Left renal pelvis (tissue), 4 donors: ENCODE measurements at regions not wholly inside any gene's neighbourhood (a gene's known extent, or its start where the extent isn't known, plus 50 kb on each side); places are given as distances from the start of the nearest gene placed in this dataset.

ENCODE experiments used
- DNase-seq, 4 donors: peaks; one replicate each; pipeline ENCODE4 v3.0.0-alpha.2; 2013; ENCODE audit warnings: low read depth in 4 of 4, low spot score in 3 of 4

GRCh38 chr3:189041482-189042090 lies 130.2 kb upstream of the TPRG1 start:
- DNase-seq, result peak in 3 of 4 donors; percentile 6 to 8 (median 6)

DNA sequence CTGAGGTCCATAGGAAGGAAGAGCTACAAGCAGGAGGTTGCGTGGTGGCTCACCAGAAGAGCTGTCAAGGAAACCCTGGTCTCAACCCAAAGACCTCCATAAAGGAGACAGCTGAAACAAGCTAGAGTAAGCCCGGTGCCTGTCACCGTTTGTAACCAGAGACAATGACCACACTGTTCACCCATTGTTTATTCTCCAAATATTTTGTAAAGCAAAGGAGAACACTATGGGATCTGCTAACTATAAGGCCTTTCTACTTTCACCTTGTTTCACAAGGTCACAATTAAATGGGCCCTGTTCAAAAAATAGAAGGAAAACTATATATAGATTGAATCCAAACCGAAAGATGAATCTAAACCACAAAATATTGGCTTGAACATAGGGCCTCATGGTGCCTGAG lies 128.9 kb upstream of the TPRG1 start:
- DNase-seq, result no peak

GRCh38 chr3:189049458-189050236 lies 122.1 kb upstream of the TPRG1 start:
- no peak for DNase-seq

DNA sequence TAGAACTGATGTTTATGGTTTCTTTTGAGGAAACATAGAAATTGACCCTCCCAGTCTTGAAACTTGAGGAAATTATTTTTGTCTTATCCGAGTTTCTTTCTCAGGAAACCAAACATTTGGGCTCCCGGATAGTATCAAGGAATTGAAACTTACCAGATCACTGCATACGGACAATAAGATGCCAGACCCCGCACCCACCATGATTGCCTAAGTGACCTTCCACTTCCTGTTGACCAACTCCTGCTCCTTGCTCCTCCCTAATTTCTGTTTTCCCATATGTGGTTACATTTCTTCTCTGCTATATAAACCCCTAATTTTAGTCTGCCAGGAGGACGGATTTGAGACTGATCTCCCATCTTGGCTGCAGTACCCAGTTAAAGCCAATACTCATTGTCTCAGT lies 118.4 kb upstream of the TPRG1 start:
- no peak for DNase-seq

GRCh38 chr3:189056646-189057335 lies 115.0 kb upstream of the TPRG1 start:
- no peak for DNase-seq

DNA sequence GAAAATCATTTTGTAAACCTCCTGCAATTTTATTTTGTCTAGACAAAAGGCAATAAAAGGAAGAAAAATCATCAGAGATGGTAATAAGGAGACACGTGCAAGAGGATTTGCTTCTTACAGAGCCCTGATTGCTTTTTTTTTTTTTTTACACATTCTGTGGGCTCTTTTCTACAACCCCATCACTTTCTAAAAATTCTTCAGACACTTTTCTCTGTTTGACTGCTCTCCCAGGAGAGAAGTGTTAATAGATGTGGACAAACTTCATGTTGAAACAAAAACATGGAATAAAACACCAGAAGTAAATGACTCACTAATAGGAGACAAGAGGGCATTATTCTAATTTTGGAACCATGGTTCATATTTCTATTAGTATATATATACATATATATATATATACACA lies 114.4 kb upstream of the TPRG1 start:
- DNase-seq, result no peak

GRCh38 chr3:189058071-189058470 lies 113.7 kb upstream of the TPRG1 start:
- no peak for DNase-seq

DNA sequence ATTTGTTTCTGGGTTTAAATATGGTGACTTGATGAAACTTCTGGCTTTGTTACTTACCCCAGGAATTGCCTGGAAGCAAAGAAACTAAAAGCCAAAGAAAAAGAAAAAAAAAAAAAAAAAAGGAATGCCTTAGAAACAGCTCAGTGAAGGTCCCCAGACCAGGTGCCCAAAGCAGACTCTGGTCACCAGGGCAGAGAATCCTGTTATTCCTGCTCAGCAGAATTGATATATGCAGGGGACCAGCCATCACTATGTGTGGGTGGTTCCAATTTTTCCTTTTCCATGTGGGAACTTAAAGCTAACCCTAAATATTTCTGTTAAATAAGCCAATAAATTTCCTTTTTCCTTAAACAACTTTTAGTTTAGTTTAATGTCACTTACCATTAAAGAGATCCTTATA lies 100.8 kb upstream of the TPRG1 start:
- DNase-seq, result no peak

GRCh38 chr3:189071446-189071845 lies 100.3 kb upstream of the TPRG1 start:
- no peak for DNase-seq

GRCh38 chr3:189076449-189076848 lies 95.3 kb upstream of the TPRG1 start:
- no peak for DNase-seq

- no peak for DNase-seq
These were observed 91.0 kb upstream of the TPRG1 start for GRCh38 chr3:189080745-189081144.

DNA sequence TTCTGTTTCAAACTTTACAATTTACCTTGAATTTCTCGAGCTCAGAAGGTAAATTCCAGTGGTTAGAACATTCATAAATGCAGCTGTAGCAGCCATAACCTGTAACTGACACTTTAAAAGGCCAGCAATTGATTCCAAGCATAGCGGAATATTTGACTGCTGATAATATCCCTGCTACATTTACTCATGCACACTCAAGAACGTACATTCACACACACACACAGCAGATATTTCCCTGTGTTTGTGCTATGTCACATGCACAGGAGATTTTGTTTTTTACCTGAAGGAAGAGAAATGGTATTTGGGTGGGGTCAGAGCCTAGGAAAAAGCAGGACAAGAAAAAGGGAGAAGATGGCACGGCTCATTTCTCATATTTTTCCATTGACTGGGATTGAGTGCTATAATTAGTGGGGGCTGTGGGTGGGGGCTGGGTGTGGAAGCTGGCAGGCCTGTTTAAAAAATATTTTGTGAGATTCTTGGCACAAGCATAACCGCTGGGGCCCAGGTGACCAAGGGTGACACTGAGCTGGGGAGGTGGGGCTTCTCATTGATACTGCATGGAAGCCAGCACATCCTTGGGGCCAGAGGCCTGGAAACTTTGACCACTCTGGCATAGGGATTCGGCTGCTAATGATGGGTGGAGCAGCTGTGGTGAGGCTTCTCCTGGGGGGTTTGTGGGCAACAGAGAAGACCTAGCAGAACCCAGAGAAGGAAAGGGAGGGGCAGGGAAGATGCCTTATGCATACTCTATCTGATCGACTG lies 88.9 kb upstream of the TPRG1 start:
- DNase-seq, result no peak

DNA sequence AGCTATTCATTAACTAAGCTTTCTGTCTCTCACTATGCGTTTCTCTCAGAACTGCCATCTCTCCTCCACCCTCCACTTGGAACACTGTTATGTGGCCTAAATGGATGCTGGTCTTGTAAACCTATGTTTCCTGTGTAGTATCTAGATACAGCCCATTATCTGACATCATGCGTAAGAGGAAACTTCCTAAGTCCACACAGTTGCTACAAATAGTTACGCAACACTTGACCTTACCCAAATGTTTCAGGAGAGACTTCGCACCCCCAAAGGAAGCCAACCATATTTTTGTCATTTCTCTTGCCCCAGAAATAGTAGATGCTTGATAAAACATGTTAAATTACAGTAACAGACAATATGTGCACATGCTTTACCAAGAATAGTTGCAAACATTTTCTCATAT lies 87.2 kb upstream of the TPRG1 start:
- no peak for DNase-seq

DNA sequence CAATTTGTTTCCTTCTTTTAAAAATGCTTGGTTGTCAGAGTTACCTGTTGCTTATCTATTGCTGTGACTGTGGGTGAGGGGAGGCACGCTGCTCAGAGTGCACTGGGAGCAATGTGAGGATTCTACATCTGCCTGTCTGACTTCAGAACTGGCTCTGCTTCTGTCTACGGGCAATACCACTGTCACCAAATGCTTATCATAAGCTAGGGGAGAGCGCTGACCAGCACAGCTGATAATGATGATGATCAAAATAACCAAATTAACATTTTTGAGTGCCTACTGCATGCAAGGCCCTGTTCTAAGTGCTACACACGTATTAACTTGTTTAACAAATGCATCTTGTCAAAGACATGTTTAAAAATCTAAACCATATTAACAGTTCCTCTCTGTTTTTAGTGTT lies 79.2 kb upstream of the TPRG1 start:
- no peak for DNase-seq

GRCh38 chr3:189094539-189094938 lies 77.2 kb upstream of the TPRG1 start:
- no peak for DNase-seq

DNA sequence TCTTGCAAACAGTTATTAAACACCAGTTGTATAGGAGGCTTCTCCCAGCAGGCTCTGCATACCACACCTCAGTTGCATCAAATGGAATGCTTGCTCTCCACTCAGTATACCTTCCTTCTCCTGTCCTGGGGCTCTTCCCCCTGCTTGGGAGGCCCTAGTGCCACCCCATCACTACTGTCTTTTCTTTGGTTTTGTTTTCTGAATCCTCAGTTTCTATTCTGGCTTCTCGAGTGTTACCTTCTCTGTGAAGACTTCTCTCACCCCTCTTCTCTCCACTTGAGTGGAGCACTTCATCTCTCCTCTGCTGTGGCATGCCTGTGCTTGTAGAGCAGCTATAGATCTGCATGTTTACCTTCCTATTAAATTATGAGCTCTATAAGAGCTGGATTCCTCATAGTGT lies 75.7 kb upstream of the TPRG1 start:
- no peak for DNase-seq

DNA sequence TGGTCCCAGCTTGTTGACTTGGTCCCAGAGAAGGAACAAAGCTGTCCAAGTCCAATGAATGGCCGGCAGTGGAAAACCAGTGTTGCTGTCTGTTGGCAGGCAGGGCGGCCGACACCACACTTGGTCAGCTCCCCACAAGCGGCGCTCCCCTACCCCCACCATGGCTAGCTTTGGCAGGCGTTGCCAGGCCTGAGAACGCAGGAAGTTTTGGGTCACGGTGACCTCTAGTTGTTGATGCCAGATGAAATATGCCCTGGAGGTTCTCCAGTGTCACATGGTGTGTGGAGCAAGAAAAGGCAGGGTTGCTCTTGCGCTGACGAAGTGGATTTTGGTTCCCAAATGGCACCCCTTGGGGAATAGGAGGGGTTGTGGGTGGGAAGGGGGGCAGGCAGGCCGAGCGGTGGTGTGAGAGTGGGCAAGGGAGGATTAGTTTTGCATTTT lies 72.7 kb upstream of the TPRG1 start:
- no peak for DNase-seq

DNA sequence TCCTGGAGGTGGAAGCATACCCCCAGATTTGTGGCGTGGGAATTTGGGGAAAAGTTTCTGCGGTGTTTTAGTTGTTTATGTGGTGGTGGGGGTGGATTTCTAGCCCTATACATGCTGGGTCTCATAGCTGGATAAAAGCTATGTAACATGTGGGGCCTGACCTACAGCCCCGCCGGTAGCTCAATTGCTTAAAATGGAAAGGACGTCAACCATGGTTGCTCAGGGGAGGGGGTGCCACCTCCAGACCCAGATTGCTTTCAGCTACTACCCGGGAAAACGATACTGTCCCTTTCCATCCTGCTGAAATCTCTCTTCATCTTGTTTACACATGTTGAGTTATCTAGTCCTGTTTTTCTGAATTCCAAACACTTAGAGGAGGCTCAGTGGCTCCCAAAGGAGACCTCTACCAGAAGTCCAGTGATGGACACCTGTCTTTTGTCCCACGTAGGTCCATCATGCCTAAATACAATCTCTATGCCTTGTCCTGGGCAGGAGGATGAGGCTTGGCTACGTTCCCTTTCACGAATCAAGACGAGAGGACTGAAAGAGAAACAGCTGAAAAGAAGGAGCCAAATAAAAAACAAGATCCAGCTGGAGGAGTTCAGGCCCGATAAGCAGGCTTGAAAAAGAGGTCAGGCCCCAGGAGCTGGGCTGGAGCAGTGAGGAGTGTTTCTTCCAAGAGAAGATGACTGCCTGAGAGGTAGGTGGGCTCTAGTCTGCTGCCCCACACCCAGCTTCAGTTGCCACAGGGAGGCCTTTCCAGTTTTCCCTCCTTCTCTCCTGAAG lies 72.1 kb upstream of the TPRG1 start:
- DNase-seq, result no peak

DNA sequence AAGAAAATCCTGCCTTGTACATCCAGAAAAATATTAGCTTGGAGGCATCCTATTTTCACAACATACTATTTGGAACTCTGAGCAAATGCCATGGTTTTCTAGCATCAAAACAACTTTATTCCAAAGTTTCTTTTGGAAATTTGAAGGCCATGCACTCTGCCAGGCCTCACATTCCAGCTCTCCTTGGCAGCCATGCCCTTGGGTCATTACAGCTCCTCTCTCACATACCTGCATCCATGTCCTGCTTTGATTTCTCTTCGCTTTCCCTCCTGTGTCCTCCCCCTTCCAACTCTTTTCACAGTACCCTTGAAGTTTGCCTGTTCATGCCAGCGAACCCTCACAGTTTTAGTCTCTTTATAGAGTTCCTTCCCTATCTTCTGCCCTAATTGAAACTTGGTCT lies 70.9 kb upstream of the TPRG1 start:
- DNase-seq, result no peak

DNA sequence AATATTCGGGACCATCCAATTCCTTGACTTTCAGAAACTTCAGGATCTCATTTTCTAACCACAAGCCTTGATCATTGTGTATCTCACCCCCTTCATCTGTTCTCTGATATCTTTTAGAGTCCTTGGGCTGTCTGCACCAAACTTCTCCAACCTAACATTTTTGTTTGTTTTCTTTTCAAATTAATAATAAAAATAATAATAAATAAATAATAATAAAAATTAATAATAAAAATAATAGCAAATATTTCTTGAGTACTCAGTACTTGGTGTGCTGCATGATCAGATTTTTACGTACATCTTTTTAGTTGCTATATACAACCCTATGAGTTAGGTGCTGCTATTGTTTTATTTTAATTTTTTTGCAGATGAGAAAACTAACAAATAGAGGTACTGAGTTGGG lies 70.2 kb upstream of the TPRG1 start:
- no peak for DNase-seq
